Loucy (cell line): ENCODE measurements at regions not wholly inside any gene's neighbourhood (a gene's known extent, or its start where the extent isn't known, plus 50 kb on each side); places are given as distances from the start of the nearest gene placed in this dataset.
"Not testable (repeated sequence)": the region's sequence is repeated elsewhere in the genome, so short reads cannot be mapped to it uniquely, and the experiment has no call there.

Experiments used
- CTCF ChIP-seq: fragments of 200-600 bp; sonication (generic); conservative IDR thresholded peaks from 2 replicates; pipeline ENCODE4 v1.5.1; 2014; ENCODE audit warnings: mild to moderate bottlenecking, antibody characterized with exemption, low read length
- EZH2phosphoT487 ChIP-seq: fragments of 200-600 bp; IDR thresholded peaks from 2 replicates; pipeline ENCODE4 v1.6.1; 2018; ENCODE audit warnings: antibody characterized with exemption, mild to moderate bottlenecking, moderate library complexity, borderline replicate concordance

- TF ChIP-seq EZH2phosphoT487, CTCF: not testable (repeated sequence)
Observed at GRCh38 chr22:22335640-22336039, 91.1 kb downstream of the VPREB1 start.
